Tibial nerve (tissue), 4 donors: ENCODE measurements at regions not wholly inside any gene's neighbourhood (a gene's known extent, or its start where the extent isn't known, plus 50 kb on each side); places are given as distances from the start of the nearest gene placed in this dataset.

Experiments
- DNase-seq, 2 donors: peaks; one replicate each; pipeline ENCODE4 v3.0.0-alpha.2; 2019; ENCODE audit warnings: low spot score in 2 of 2
- H3K27ac ChIP-seq, 4 donors: fragments of 200-600 bp; sonication (generic) in 3 of 4; one replicate each; pipeline ENCODE4 v1.5.1; 2017 to 2019; ENCODE audit warnings: mild to moderate bottlenecking in 1 of 4
- H3K27me3 ChIP-seq, 2 donors: fragments of 200-600 bp; sonication (generic) in 1 of 2; one replicate each; pipeline versions ENCODE4 v1.5.1 to v1.6.0; 2017 to 2019
- H3K36me3 ChIP-seq, 3 donors: fragments of 200-600 bp; sonication (generic); one replicate each; pipeline ENCODE4 v1.5.1; 2018 to 2019
- H3K4me1 ChIP-seq, 4 donors: fragments of 200-600 bp; sonication (generic) in 3 of 4; one replicate each; pipeline ENCODE4 v1.5.1; 2017 to 2019
- H3K4me3 ChIP-seq, 4 donors: fragments of 200-600 bp; sonication (generic) in 3 of 4; one replicate each; pipeline ENCODE4 v1.5.1; 2017 to 2019; ENCODE audit warnings: mild to moderate bottlenecking in 1 of 4, moderate library complexity in 1 of 4
- H3K9me3 ChIP-seq, 4 donors: fragments of 200-600 bp; sonication (generic) in 3 of 4; one replicate each; pipeline ENCODE4 v1.5.1; 2017 to 2019
- CTCF ChIP-seq, 5 experiments: fragments of 200-600 bp in 3 of 5; fragments of 450-650 bp in 2 of 5; sonication (generic) in 3 of 5; IDR thresholded peaks; one replicate each; pipeline ENCODE4 v1.5.1; 2016 to 2019; ENCODE audit warnings: antibody characterized with exemption in 5 of 5, mild to moderate bottlenecking in 3 of 5, moderate library complexity in 2 of 5
- EP300 ChIP-seq, 2 donors: sonication (generic); formaldehyde crosslinking; IDR thresholded peaks; one replicate each; pipeline ENCODE4 v1.6.1; 2017; ENCODE audit warnings: antibody characterized with exemption in 2 of 2, mild to moderate bottlenecking in 1 of 2
- POLR2A ChIP-seq, 2 donors: fragments of 450-650 bp; IDR thresholded peaks; one replicate each; pipeline ENCODE4 v1.6.1; 2017; ENCODE audit warnings: antibody characterized with exemption in 2 of 2, mild to moderate bottlenecking in 2 of 2, moderate library complexity in 2 of 2
- WGBS, 2 donors: methylation state at CpG; one replicate each; pipeline ENCODE4 v1.1.5; 2018; 5-methylcytosine and 5-hydroxymethylcytosine counted together

GRCh38 chr7:8809320-8809719 is 375.9 kb downstream of the NXPH1 start:
- H3K27ac ChIP-seq = no peak overlapping the region
- no peaks in the 10 kb centered on the region for H3K36me3 ChIP-seq
- no peaks in the 10 kb centered on the region for H3K4me1 ChIP-seq
- no peaks in the 10 kb centered on the region for H3K27me3 ChIP-seq
- no peak overlapping the region for H3K4me3 ChIP-seq
- no peak for TF ChIP-seq EP300 (IDR thresholded peaks at IDR 0.05)
- no peak for TF ChIP-seq CTCF (IDR thresholded peaks at IDR 0.05)
- TF ChIP-seq POLR2A (IDR thresholded peaks at IDR 0.05) = no peak
- H3K9me3 ChIP-seq = no peaks in the 10 kb centered on the region
- no peak for DNase-seq
- 73 to 75% methylated on average over 2 of the region's 2 CpGs for WGBS, 2 donors

- WGBS, 2 donors = 38 to 59% methylated on average over 3 of the region's 3 CpGs
- Histone ChIP-seq H3K4me1 (no peaks in the 10 kb centered on the region), H3K27ac (no peak overlapping the region), H3K4me3 (no peak overlapping the region), H3K9me3 (no peaks in the 10 kb centered on the region), H3K36me3 (no peaks in the 10 kb centered on the region), H3K27me3 (no peaks in the 10 kb centered on the region)
- no peak for DNase-seq
- TF ChIP-seq POLR2A (IDR thresholded peaks at IDR 0.05) (no peak), EP300 (IDR thresholded peaks at IDR 0.05) (no peak), CTCF (IDR thresholded peaks at IDR 0.05) (no peak)
Observed at GRCh38 chr7:8817448-8818036, 384.1 kb downstream of the NXPH1 start.

- H3K9me3 ChIP-seq = no peaks in the 10 kb centered on the region
- 81 to 87% methylated on average over 2 of the region's 2 CpGs for WGBS, 2 donors
Observed at GRCh38 chr7:8818406-8818805, 385.0 kb downstream of the NXPH1 start.

GRCh38 chr7:8822595-8822994 is 389.2 kb downstream of the NXPH1 start:
- TF ChIP-seq EP300 (IDR thresholded peaks at IDR 0.05) (no peak), CTCF (IDR thresholded peaks at IDR 0.05) (no peak), POLR2A (IDR thresholded peaks at IDR 0.05) (no peak)
- H3K9me3 ChIP-seq = no peaks in the 10 kb centered on the region
- H3K27me3 ChIP-seq = no peaks in the 10 kb centered on the region
- no peaks in the 10 kb centered on the region for H3K36me3 ChIP-seq
- 66 to 71% methylated on average over 2 of the region's 2 CpGs for WGBS, 2 donors
- H3K4me1 ChIP-seq = no peaks in the 10 kb centered on the region
- no peak overlapping the region for H3K27ac ChIP-seq
- H3K4me3 ChIP-seq = no peak overlapping the region
- no peak for DNase-seq

More at GRCh38 chr7:8818406-8818805, 385.0 kb downstream of the NXPH1 start:
- no peaks in the 10 kb centered on the region for H3K36me3 ChIP-seq
- no peak overlapping the region for H3K4me3 ChIP-seq
- H3K27me3 ChIP-seq = no peaks in the 10 kb centered on the region
- H3K4me1 ChIP-seq = no peaks in the 10 kb centered on the region
- TF ChIP-seq EP300 (IDR thresholded peaks at IDR 0.05) = no peak
- no peak for TF ChIP-seq CTCF (IDR thresholded peaks at IDR 0.05)
- no peak for TF ChIP-seq POLR2A (IDR thresholded peaks at IDR 0.05)
- no peak for DNase-seq
- H3K27ac ChIP-seq = no peak overlapping the region

- Histone ChIP-seq H3K27ac (no peak overlapping the region), H3K4me1 (no peaks in the 10 kb centered on the region), H3K36me3 (no peaks in the 10 kb centered on the region), H3K9me3 (no peaks in the 10 kb centered on the region), H3K27me3 (no peaks in the 10 kb centered on the region), H3K4me3 (no peak overlapping the region)
- TF ChIP-seq POLR2A (IDR thresholded peaks at IDR 0.05) (no peak), EP300 (IDR thresholded peaks at IDR 0.05) (no peak), CTCF (IDR thresholded peaks at IDR 0.05) (no peak)
- WGBS, 2 donors = 84 to 93% methylated on average over 2 of the region's 2 CpGs
- no peak for DNase-seq
Observed at GRCh38 chr7:8823486-8823885, 390.1 kb downstream of the NXPH1 start.
